CD4-positive, alpha-beta T cell treated with Interleukin-2 at 100 ng/mL for 4 hours (primary cell): ENCODE measurements at regions not wholly inside any gene's neighbourhood (a gene's known extent, or its start where the extent isn't known, plus 50 kb on each side); places are given as distances from the start of the nearest gene placed in this dataset.

Experiments
- DNase-seq: peaks from one replicate; pipeline ENCODE4 v3.0.0-alpha.2; 2020; ENCODE audit warnings: low spot score

GRCh38 chr1:87560601-87561360, 232.1 kb downstream of the LMO4 start:
- no peak for DNase-seq

GRCh38 chr1:87563211-87563610, 234.5 kb downstream of the LMO4 start:
- DNase-seq = no peak

GRCh38 chr1:87565861-87566260, 237.2 kb downstream of the LMO4 start:
- no peak for DNase-seq

- DNase-seq = no peak
These were observed 239.3 kb downstream of the LMO4 start for GRCh38 chr1:87568005-87568404.

GRCh38 chr1:87568911-87569310, 240.2 kb downstream of the LMO4 start:
- DNase-seq = no peak

GRCh38 chr1:87572008-87572407, 243.3 kb downstream of the LMO4 start:
- DNase-seq = no peak

- no peak for DNase-seq
These were observed 244.2 kb downstream of the LMO4 start for GRCh38 chr1:87572891-87573290.

GRCh38 chr1:87575528-87575927, 246.8 kb downstream of the LMO4 start:
- no peak for DNase-seq

- no peak for DNase-seq
These were observed 249.8 kb downstream of the LMO4 start for GRCh38 chr1:87578464-87578863.

GRCh38 chr1:87583459-87583858, 254.8 kb downstream of the LMO4 start:
- DNase-seq = no peak

- no peak for DNase-seq
These were observed 255.9 kb downstream of the LMO4 start for GRCh38 chr1:87584586-87584985.

- DNase-seq = no peak
These were observed 257.8 kb downstream of the LMO4 start for GRCh38 chr1:87586501-87586900.

GRCh38 chr1:87588495-87588894, 259.8 kb downstream of the LMO4 start:
- no peak for DNase-seq

GRCh38 chr1:87591492-87591891, 262.8 kb downstream of the LMO4 start:
- no peak for DNase-seq

- DNase-seq = no peak
These were observed 263.5 kb downstream of the LMO4 start for GRCh38 chr1:87592156-87592555.

- DNase-seq = no peak
These were observed 266.2 kb downstream of the LMO4 start for GRCh38 chr1:87594736-87595383.

- DNase-seq = no peak
These were observed 266.7 kb downstream of the LMO4 start for GRCh38 chr1:87595384-87595781.

GRCh38 chr1:87598429-87598828, 269.7 kb downstream of the LMO4 start:
- DNase-seq = no peak

GRCh38 chr1:87599569-87599968, 270.9 kb downstream of the LMO4 start:
- no peak for DNase-seq

- DNase-seq = no peak
These were observed 271.6 kb downstream of the LMO4 start for GRCh38 chr1:87600055-87600850.

- no peak for DNase-seq
These were observed 272.2 kb downstream of the LMO4 start for GRCh38 chr1:87600854-87601253.

- DNase-seq = no peak
These were observed 274.9 kb downstream of the LMO4 start for GRCh38 chr1:87603626-87604025.

GRCh38 chr1:87612956-87613355, 284.3 kb downstream of the LMO4 start:
- DNase-seq = no peak
